OCI-LY1 (cell line): ENCODE measurements at regions not wholly inside any gene's neighbourhood (a gene's known extent, or its start where the extent isn't known, plus 50 kb on each side); places are given as distances from the start of the nearest gene placed in this dataset.

ENCODE experiments used
- EZH2 ChIP-seq: fragments of 200-600 bp; sonication (generic), shearing (Covaris generic); IDR thresholded peaks from 2 replicates; pipeline ENCODE4 v1.8.0; 2017; ENCODE audit warnings: borderline replicate concordance, mixed run types, mild to moderate bottlenecking, antibody characterized with exemption, low read length, moderate library complexity, mixed read lengths
- TF ChIP-seq, protein P1 (sequence below): fragments of 200-600 bp; sonication (generic), shearing (Covaris generic); IDR thresholded peaks from 2 replicates; pipeline ENCODE4 v1.5.1; 2017; ENCODE audit warnings: mild to moderate bottlenecking, antibody characterized with exemption, low read length, moderate library complexity, mixed read lengths

GRCh38 chr15:97146929-97147870 lies 813.3 kb upstream of the ARRDC4 start:
- TF ChIP-seq, protein P1, sequence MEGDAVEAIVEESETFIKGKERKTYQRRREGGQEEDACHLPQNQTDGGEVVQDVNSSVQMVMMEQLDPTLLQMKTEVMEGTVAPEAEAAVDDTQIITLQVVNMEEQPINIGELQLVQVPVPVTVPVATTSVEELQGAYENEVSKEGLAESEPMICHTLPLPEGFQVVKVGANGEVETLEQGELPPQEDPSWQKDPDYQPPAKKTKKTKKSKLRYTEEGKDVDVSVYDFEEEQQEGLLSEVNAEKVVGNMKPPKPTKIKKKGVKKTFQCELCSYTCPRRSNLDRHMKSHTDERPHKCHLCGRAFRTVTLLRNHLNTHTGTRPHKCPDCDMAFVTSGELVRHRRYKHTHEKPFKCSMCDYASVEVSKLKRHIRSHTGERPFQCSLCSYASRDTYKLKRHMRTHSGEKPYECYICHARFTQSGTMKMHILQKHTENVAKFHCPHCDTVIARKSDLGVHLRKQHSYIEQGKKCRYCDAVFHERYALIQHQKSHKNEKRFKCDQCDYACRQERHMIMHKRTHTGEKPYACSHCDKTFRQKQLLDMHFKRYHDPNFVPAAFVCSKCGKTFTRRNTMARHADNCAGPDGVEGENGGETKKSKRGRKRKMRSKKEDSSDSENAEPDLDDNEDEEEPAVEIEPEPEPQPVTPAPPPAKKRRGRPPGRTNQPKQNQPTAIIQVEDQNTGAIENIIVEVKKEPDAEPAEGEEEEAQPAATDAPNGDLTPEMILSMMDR: no peak
- no peak for TF ChIP-seq EZH2
